HEK293 (cell line): ENCODE measurements at regions not wholly inside any gene's neighbourhood (a gene's known extent, or its start where the extent isn't known, plus 50 kb on each side); places are given as distances from the start of the nearest gene placed in this dataset.

Experiments
- CTCF ChIA-PET: fragments of 350-600 bp; formaldehyde crosslinking; extraction: SDS; loops from one replicate; lab custom pipeline; 2021; ENCODE audit warnings: antibody characterized with exemption; lab: Yijun Ruan, JAX
- POLR2A ChIA-PET: fragments of 300-600 bp; formaldehyde crosslinking; extraction: SDS; loops from one replicate; lab custom pipeline; 2020; ENCODE audit warnings: antibody characterized with exemption, inconsistent platforms; lab: Yijun Ruan, JAX
- H3K27ac ChIP-seq: fragments of 200-500 bp; sonication (Bioruptor generic); 2 replicates; pipeline ENCODE4 v1.5.1; 2014; ENCODE audit warnings: low read depth, low read length, control low read depth, inconsistent platforms; ENCODE audit errors: extremely low read depth
- H3K36me3 ChIP-seq, 2 experiments: fragments of 200-500 bp in 1 of 2; sonication (Bioruptor generic) in 1 of 2; 1 replicate in 1 of 2; 2 replicates in 1 of 2; pipeline ENCODE4 v1.5.1; 2014 to 2017; ENCODE audit warnings: inconsistent platforms in 2 of 2, low read length in 2 of 2; ENCODE audit not compliant: control insufficient read depth in 2 of 2, insufficient read depth in 1 of 2
- H3K4me1 ChIP-seq: fragments of 200-500 bp; sonication (Bioruptor generic); 2 replicates; pipeline ENCODE4 v1.5.1; 2014; ENCODE audit warnings: mild to moderate bottlenecking, low read length, inconsistent platforms; ENCODE audit not compliant: control insufficient read depth, insufficient read depth
- H3K4me3 ChIP-seq: 2 replicates; pipeline ENCODE4 v1.5.1; 2011; ENCODE audit warnings: low read depth, mild to moderate bottlenecking, control low read depth, low read length, moderate library complexity
- H3K9me3 ChIP-seq: fragments of 200-500 bp; sonication (Bioruptor generic); 2 replicates; pipeline ENCODE4 v1.5.1; 2014; ENCODE audit warnings: low read depth, low read length, inconsistent platforms; ENCODE audit not compliant: control insufficient read depth, insufficient read depth
- GLI2 ChIP-seq: fragments of 450-650 bp; formaldehyde crosslinking; IDR thresholded peaks from 2 replicates; pipeline ENCODE4; 2017; ENCODE audit warnings: missing biosample characterization, missing genetic modification characterization, low read depth, borderline replicate concordance
- KLF9 ChIP-seq: fragments of 450-650 bp; formaldehyde crosslinking; IDR thresholded peaks from 2 replicates; pipeline ENCODE4 v1.5.1; 2016; ENCODE audit warnings: missing biosample characterization, missing genetic modification characterization, low read depth
- SALL2 ChIP-seq: fragments of 450-650 bp; formaldehyde crosslinking; IDR thresholded peaks from 2 replicates; pipeline ENCODE4 v1.5.0; 2017; ENCODE audit warnings: missing biosample characterization, mild to moderate bottlenecking, missing genetic modification characterization, borderline replicate concordance
- ZEB2 ChIP-seq: fragments of 450-650 bp; formaldehyde crosslinking; IDR thresholded peaks from 2 replicates; pipeline ENCODE4 v1.5.1; 2016; ENCODE audit warnings: missing biosample characterization, missing genetic modification characterization
- ZNF202 ChIP-seq: fragments of 450-650 bp; formaldehyde crosslinking; IDR thresholded peaks from 2 replicates; pipeline ENCODE4 v1.5.1; 2016; ENCODE audit warnings: missing biosample characterization, missing genetic modification characterization, borderline replicate concordance
- ZNF214 ChIP-seq: fragments of 450-650 bp; formaldehyde crosslinking; IDR thresholded peaks from 2 replicates; pipeline ENCODE4 v1.5.1; 2017; ENCODE audit warnings: missing biosample characterization, mild to moderate bottlenecking, missing genetic modification characterization, borderline replicate concordance
- ZNF596 ChIP-seq: fragments of 450-650 bp; IDR thresholded peaks from 2 replicates; pipeline ENCODE4 v1.5.0; 2018; ENCODE audit warnings: missing biosample characterization, mild to moderate bottlenecking, missing genetic modification characterization, moderate library complexity
- ZNF664 ChIP-seq: fragments of 450-650 bp; formaldehyde crosslinking; IDR thresholded peaks from 2 replicates; pipeline ENCODE4 v1.5.1; 2016; ENCODE audit warnings: missing biosample characterization, missing genetic modification characterization
- ZXDB ChIP-seq: fragments of 450-650 bp; formaldehyde crosslinking; IDR thresholded peaks from 2 replicates; pipeline ENCODE4 v1.5.1; 2016; ENCODE audit warnings: missing biosample characterization, missing genetic modification characterization
- TF ChIP-seq, protein P1 (sequence below): fragments of 450-650 bp; formaldehyde crosslinking; conservative IDR thresholded peaks from 2 replicates; pipeline ENCODE4 v1.5.1; 2016; ENCODE audit warnings: low read depth, missing biosample characterization, missing genetic modification characterization
- TF ChIP-seq, protein P2 (sequence below): fragments of 450-650 bp; formaldehyde crosslinking; IDR thresholded peaks from 2 replicates; pipeline ENCODE4 v1.5.1; 2016; ENCODE audit warnings: missing biosample characterization, missing genetic modification characterization
- TF ChIP-seq, protein P3 (sequence below): fragments of 450-650 bp; formaldehyde crosslinking; optimal IDR thresholded peaks from 2 replicates; pipeline ENCODE3; 2016; ENCODE audit warnings: missing biosample characterization, mild to moderate bottlenecking, missing genetic modification characterization
- TF ChIP-seq, protein P4 (sequence below): fragments of 450-650 bp; IDR thresholded peaks from 2 replicates; pipeline ENCODE4 v1.5.1; 2018; ENCODE audit warnings: missing biosample characterization, missing genetic modification characterization
- TF ChIP-seq, protein P5 (sequence below): fragments of 450-650 bp; formaldehyde crosslinking; IDR thresholded peaks from 2 replicates; pipeline ENCODE4 v1.5.1; 2017; ENCODE audit warnings: missing biosample characterization, missing genetic modification characterization

DNA sequence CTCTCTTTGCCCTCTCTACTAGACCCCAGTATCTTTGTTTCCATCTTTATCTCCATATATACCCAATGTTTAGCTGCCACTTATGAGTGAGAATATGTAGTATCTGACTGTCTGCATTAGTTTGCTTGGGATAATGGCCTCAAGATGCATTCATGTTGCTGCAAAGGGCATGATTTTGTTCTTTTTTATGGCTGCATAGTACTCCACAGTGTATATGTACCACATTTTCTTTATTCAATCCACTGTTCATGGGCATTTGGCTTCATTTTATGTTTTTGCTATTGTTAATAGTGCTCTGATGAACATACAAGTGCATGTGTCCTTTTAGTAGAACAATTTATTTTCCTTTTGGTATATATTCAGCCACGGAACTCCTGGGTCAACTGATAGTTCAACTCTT lies 671.5 kb upstream of the GRM7 start (continued):
- TF ChIP-seq, protein P1, sequence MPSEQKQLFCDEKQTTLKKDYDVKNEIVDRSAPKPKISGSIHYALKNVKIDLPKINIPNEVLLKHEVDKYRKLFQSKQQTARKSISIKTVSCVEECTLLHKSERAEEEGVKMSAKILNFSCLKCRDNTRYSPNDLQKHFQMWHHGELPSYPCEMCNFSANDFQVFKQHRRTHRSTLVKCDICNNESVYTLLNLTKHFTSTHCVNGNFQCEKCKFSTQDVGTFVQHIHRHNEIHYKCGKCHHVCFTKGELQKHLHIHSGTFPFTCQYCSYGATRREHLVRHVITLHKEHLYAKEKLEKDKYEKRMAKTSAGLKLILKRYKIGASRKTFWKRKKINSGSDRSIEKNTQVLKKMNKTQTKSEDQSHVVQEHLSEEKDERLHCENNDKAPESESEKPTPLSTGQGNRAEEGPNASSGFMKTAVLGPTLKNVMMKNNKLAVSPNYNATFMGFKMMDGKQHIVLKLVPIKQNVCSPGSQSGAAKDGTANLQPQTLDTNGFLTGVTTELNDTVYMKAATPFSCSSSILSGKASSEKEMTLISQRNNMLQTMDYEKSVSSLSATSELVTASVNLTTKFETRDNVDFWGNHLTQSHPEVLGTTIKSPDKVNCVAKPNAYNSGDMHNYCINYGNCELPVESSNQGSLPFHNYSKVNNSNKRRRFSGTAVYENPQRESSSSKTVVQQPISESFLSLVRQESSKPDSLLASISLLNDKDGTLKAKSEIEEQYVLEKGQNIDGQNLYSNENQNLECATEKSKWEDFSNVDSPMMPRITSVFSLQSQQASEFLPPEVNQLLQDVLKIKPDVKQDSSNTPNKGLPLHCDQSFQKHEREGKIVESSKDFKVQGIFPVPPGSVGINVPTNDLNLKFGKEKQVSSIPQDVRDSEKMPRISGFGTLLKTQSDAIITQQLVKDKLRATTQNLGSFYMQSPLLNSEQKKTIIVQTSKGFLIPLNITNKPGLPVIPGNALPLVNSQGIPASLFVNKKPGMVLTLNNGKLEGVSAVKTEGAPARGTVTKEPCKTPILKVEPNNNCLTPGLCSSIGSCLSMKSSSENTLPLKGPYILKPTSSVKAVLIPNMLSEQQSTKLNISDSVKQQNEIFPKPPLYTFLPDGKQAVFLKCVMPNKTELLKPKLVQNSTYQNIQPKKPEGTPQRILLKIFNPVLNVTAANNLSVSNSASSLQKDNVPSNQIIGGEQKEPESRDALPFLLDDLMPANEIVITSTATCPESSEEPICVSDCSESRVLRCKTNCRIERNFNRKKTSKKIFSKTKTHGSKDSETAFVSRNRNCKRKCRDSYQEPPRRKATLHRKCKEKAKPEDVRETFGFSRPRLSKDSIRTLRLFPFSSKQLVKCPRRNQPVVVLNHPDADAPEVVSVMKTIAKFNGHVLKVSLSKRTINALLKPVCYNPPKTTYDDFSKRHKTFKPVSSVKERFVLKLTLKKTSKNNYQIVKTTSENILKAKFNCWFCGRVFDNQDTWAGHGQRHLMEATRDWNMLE (tag by site-specific recombination): no peak
- TF ChIP-seq ZNF202 (tag by site-specific recombination): no peak
- TF ChIP-seq, protein P2, sequence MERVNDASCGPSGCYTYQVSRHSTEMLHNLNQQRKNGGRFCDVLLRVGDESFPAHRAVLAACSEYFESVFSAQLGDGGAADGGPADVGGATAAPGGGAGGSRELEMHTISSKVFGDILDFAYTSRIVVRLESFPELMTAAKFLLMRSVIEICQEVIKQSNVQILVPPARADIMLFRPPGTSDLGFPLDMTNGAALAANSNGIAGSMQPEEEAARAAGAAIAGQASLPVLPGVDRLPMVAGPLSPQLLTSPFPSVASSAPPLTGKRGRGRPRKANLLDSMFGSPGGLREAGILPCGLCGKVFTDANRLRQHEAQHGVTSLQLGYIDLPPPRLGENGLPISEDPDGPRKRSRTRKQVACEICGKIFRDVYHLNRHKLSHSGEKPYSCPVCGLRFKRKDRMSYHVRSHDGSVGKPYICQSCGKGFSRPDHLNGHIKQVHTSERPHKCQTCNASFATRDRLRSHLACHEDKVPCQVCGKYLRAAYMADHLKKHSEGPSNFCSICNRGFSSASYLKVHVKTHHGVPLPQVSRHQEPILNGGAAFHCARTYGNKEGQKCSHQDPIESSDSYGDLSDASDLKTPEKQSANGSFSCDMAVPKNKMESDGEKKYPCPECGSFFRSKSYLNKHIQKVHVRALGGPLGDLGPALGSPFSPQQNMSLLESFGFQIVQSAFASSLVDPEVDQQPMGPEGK (tag by site-specific recombination): no peak
- TF ChIP-seq, protein P3, sequence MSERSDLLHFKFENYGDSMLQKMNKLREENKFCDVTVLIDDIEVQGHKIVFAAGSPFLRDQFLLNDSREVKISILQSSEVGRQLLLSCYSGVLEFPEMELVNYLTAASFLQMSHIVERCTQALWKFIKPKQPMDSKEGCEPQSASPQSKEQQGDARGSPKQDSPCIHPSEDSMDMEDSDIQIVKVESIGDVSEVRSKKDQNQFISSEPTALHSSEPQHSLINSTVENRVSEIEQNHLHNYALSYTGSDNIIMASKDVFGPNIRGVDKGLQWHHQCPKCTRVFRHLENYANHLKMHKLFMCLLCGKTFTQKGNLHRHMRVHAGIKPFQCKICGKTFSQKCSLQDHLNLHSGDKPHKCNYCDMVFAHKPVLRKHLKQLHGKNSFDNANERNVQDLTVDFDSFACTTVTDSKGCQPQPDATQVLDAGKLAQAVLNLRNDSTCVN (tag by site-specific recombination): no peak

DNA sequence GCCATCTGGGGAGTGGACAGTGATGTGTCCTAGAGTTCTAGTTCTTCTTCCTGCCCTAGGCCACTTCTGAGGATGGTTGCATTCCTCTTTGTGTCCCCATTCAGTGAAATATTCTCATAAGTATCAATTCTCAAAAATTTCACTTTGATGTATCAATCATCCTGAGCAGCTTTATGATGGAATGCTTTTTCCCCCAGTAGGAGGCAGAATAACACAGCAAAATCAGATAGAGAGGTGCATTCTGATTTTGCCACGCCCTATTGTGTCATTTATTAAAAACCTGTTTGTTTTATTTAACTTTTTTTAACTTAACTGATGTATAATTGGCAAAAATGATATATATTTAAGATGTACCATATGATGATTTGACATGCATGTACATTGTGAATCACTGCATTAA lies 656.0 kb upstream of the GRM7 start:
- Histone ChIP-seq H3K36me3 (no peaks in the 10 kb centered on the region), H3K27ac (no peak overlapping the region), H3K4me3 (no peak overlapping the region), H3K9me3 (no peaks in the 10 kb centered on the region), H3K4me1 (no peaks in the 10 kb centered on the region)
- CTCF ChIA-PET: no interaction called here
- TF ChIP-seq ZNF664: no peak
- TF ChIP-seq SALL2: no peak
- no peak for TF ChIP-seq ZEB2
- no peak for TF ChIP-seq ZNF214 (tag by site-specific recombination)
- TF ChIP-seq ZXDB (tag by site-specific recombination): no peak
- no peak for TF ChIP-seq GLI2 (tag by site-specific recombination)
- POLR2A ChIA-PET: no interaction called here

DNA sequence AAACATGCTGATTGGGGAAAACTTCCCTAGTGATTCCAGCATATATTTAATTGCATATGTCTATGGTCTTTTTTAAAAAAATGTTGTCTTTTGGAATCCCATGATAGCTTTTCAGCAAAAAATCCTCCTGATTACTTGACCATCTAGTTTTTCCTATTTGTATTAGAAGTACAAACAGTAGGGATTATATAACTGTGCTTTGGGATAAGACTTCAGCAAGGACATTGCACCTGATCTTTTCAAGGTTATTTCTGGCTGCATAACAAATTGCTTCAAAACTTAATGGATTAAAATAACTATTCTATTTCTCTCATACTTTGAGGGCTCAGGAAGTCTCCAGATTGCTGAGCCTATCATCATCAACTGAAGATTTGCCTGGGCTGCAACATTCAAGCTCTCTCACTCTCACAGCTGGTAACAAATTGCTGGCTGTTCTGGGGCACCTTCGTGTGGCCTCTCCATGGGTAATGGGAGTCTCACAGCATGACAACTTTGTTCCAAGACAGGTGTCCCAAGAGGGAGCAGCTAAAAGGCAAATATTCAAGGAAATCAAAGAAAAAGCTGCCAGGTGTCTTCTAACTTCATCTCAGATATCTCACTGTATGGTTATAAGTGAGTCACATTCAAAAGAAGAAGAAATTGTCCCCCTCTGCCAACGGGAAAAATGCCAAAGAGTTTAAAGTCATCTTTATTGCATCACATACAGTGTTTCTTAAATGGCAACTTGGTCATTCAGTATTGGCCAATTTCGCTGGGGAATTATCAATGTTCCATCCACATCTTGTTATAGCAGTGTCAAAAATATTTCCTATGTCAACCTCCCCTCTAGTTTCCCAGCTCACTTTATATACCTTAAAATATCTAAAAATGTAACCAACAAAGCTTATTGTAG lies 644.5 kb upstream of the GRM7 start:
- TF ChIP-seq, protein P4, sequence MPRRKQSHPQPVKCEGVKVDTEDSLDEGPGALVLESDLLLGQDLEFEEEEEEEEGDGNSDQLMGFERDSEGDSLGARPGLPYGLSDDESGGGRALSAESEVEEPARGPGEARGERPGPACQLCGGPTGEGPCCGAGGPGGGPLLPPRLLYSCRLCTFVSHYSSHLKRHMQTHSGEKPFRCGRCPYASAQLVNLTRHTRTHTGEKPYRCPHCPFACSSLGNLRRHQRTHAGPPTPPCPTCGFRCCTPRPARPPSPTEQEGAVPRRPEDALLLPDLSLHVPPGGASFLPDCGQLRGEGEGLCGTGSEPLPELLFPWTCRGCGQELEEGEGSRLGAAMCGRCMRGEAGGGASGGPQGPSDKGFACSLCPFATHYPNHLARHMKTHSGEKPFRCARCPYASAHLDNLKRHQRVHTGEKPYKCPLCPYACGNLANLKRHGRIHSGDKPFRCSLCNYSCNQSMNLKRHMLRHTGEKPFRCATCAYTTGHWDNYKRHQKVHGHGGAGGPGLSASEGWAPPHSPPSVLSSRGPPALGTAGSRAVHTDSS (tag by site-specific recombination): no peak
- TF ChIP-seq, protein P5, sequence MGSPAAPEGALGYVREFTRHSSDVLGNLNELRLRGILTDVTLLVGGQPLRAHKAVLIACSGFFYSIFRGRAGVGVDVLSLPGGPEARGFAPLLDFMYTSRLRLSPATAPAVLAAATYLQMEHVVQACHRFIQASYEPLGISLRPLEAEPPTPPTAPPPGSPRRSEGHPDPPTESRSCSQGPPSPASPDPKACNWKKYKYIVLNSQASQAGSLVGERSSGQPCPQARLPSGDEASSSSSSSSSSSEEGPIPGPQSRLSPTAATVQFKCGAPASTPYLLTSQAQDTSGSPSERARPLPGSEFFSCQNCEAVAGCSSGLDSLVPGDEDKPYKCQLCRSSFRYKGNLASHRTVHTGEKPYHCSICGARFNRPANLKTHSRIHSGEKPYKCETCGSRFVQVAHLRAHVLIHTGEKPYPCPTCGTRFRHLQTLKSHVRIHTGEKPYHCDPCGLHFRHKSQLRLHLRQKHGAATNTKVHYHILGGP (tag by site-specific recombination): no peak
- TF ChIP-seq KLF9 (no peak), ZNF596 (tag by site-specific recombination) (no peak)
- Histone ChIP-seq H3K27ac (no peak overlapping the region), H3K4me1 (no peaks in the 10 kb centered on the region), H3K4me3 (no peak overlapping the region), H3K36me3 (no peaks in the 10 kb centered on the region), H3K9me3 (no peaks in the 10 kb centered on the region)
- POLR2A ChIA-PET: no interaction called here
- CTCF ChIA-PET: no interaction called here
